NCI-H524 (cell line): ENCODE measurements at regions not wholly inside any gene's neighbourhood (a gene's known extent, or its start where the extent isn't known, plus 50 kb on each side); places are given as distances from the start of the nearest gene placed in this dataset.
A peak's percentile ranks its signal among the peaks of the same experiment; 100 is the strongest.
"Not testable (repeated sequence)": the region's sequence is repeated elsewhere in the genome, so short reads cannot be mapped to it uniquely, and the experiment has no call there.

ENCODE experiments used
- DNase-seq, 2 experiments: peaks; one replicate each; lab custom pipeline; 2025; lab: John Stamatoyannopoulos, UW

GRCh38 chr5:51162245-51162644 is 221.0 kb upstream of the ISL1 start:
- DNase-seq = no peak

GRCh38 chr5:51165621-51166020 is 217.6 kb upstream of the ISL1 start:
- not testable (repeated sequence) for DNase-seq

- peak; percentile 98 to 100 for DNase-seq
Measured at GRCh38 chr5:51172903-51173626, 210.2 kb upstream of the ISL1 start.

GRCh38 chr5:51181208-51181894 is 201.9 kb upstream of the ISL1 start:
- no peak for DNase-seq

- DNase-seq = peak; percentile 86 to 95
Measured at GRCh38 chr5:51185850-51186329, 197.4 kb upstream of the ISL1 start.

DNA sequence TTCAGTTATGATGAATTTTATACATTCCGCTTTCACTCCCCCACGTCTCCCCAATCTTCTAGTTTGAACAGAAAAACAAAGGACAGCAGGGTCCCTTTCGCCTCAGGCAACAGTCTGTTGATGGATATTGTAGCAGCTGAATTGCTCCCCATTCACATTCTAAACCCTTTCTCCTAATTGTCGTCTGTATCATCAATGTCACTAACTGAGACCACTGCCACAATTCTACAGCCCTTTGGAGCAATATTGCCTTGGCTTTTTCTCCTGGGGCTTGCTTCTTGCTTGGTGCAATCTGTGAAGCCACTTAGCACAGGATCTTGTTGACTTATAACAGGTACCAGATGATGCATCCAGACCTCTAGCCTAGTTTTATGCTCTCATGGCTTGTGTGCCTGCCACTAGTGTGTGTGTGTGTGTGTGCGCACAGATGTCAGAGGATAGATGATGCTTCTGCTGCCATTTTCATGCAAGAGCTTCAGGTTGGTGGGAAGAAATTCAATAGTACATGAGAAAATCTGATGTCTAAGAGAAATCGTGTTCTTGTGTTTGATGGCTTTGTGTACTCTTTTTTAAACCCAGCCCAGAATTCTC is 195.2 kb upstream of the ISL1 start:
- peak; percentile 92 to 97 for DNase-seq

DNA sequence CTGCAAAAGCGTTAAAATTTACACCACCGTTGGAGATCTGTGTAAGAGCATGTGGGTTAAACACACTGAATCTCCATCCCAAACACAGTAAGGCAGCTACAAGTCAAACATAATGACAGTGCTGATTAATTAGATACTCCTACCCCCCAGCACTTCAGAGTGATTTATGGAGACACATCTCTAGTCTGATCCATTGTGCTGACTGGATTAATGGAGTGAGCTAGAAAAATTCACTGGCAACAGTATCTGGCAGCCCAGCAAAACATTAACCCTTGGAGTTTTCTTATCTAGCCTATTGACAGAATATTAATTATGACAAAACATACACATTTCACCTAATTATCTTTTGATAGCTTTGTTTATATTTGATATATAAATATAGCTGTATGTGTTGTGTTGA is 188.6 kb upstream of the ISL1 start:
- peak; percentile 77 to 92 for DNase-seq

DNA sequence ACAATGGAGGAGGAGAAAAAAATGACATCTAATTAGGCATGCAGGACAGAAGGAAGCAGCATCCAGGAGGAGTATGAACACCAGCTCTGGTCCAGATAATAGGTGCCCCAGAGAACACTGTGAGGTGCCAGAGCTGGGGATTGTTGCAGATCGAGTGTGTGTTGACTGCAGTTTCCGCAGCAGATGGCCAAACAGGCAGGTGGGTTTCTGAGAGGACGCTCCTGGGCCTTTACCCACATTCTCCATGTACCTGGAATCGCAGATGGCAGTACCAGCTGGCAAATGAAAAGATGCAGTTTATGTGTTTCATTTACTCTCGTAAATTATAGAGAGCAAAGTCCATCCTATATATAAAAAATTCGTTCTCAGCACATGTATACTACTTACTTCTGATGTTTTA is 182.2 kb upstream of the ISL1 start:
- DNase-seq = peak; percentile 98 to 99

- no peak for DNase-seq
Measured at GRCh38 chr5:51201708-51202107, 181.5 kb upstream of the ISL1 start.

DNA sequence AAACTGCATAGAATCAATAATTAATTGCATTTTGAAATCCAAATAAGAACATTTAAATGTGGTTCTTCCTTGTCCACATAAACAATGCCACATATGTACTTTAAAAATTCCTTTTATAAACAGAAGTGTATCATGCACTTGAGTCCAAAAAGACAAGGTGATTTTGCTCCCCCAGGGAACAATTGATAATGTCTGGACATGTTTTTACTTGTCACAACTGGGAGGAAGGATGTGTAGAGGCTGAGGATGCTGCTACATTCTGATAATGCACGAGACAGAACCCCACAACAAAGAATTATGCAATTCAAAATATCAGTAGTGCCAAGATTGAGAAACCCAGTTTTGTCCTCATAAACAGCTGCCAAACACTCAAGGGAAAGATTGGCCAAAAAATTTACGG is 181.1 kb upstream of the ISL1 start:
- DNase-seq = peak in 1 of 2 experiments; percentile 49

- no peak for DNase-seq
Measured at GRCh38 chr5:51203598-51203997, 179.7 kb upstream of the ISL1 start.

DNA sequence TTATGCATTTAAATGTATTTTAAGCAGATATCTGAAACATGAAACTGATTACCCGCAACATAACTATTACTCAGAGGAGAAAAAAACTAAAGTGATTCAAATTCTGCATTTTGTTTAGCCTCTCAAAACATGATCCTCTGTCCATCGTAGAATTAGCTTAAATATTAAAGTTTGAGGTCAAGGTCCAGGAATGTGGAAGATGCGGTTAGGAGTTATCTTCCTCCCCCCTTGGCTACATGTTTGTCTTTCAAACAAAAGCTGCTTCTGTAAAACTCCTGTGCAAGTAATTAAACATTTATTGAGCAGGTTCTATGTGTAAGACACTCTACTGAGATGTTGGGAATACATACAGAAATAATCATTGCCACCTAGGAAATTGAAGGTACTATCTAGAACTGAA is 175.0 kb upstream of the ISL1 start:
- no peak for DNase-seq

DNA sequence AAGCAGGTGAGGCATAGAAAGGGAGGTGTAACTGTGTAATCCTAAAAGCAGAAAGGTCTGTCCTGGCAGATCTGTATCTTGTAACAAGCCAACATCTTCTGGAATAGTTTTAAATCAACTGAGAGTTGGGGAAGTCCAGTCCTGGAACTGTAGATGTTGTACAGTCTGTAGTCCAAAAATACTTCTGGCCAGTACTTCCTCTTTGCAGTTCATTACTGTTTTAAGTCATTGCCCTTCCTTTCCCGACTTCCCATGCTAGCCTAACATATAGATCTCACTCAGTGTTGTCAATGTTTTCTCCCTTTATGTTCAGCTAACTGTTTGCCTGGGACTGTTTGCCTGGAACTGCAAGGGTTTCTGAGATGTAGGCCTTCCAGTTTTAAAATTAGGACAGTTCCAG is 168.5 kb upstream of the ISL1 start:
- DNase-seq = no peak

DNA sequence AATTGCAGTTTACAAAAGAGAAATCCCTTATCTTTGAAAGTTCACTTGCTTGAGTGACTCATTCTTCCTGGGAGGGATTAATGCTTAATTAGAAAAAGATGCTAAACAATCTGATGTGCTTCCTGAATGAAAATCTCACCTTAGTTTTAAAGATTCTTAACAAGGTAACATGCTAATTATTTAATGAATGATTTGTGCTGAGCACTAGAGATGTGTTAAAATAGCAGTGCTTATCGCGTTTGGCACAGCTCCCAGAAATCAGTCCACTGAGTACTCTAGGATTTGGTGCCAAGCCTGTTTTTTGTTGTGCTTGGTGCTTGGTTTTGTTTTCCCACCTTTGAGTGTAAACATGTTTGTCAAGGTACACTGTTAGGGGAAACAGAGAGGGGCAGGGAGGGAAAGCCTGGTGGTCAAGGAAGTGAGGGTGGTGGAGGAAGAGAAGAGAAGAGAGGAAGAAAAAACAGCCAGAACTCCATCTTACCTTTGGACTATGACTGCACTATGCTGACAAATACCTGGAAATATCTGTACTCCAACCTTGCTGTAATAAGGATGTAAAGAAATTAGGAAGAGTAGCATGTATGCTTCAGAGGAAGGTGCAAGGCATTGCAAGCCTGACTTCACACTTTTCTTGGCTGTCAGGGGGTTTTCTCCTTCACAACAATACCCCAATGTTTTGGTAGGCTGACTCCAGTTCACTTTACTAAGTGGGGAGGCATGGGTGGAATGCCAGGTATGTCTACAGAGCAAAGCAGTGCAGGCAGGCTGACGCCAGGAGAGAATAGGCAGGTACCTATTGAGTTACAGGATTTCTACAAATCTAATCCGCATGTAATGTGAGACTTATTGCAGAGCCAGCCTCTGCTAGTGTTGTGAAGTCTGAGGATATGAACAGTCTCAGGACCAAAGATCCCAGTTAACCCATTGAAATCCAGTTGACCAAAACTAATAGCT is 157.2 kb upstream of the ISL1 start:
- peak; percentile 60 to 74 for DNase-seq

- no peak for DNase-seq
Measured at GRCh38 chr5:51227963-51228470, 155.2 kb upstream of the ISL1 start.

DNA sequence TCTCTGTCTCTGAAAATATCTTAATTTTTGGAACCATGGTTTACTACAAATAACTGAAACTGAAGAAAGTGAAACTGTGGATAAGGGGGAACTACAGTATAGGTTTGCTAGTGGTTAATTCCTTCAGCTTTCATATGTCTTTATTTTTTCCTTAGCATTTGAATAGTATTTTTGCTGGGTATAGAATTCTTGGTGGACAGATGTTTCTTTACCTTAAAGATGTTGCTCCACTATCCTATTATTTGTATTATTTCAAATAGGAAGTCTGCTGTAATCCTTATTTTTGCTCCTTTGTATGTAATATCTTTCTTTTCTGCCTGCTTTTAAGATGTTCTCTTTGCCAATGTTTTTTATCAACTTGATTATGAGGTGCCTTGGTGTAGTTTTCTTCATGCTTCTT is 152.9 kb upstream of the ISL1 start:
- no peak for DNase-seq

- DNase-seq = no peak
Measured at GRCh38 chr5:51242456-51242855, 140.8 kb upstream of the ISL1 start.

- not testable (repeated sequence) for DNase-seq
Measured at GRCh38 chr5:51250957-51251356, 132.3 kb upstream of the ISL1 start.

- DNase-seq = no peak
Measured at GRCh38 chr5:51271261-51271660, 112.0 kb upstream of the ISL1 start.

- DNase-seq = no peak
Measured at GRCh38 chr5:51273021-51273420, 110.2 kb upstream of the ISL1 start.

DNA sequence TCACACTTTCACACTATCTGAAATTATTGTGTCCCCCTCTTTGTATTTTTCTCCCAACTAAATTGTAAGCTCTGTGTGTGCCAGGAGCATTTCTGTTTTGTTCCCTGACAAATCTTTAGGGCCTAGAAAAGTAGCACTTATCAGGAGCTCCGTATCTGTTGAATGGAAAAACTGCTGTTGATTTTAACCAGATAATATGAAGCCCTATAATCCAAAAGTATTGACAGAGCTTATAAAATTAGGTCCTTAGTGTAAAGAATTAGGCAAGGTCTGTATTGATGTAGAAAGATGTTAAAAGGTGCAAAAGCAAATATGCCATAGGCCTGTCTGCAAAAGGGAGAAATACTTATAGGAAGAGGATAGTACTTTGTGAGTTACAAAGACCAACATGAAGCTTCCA is 109.4 kb upstream of the ISL1 start:
- DNase-seq = no peak

DNA sequence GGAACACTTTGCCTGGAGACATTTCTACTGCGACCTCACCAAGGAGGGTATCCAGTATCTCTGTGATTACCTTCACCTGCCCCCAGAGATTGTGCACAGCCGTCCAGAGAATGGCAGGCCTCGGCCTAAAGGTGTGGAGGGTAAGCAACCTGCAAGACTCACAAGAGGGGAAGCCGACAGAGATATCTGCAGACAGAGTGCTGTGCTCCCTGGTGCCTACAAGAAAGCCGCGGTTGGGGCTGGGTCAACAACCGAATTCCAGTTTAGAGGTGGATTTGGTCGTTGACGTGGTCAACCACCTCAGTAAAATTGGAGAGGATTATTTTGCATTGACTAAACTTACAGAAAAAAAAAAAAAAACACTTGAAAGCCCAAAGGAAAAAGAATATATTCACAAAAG is 107.8 kb upstream of the ISL1 start:
- DNase-seq = no peak
